Thymus (tissue), 11 donors: ENCODE measurements at regions not wholly inside any gene's neighbourhood (a gene's known extent, or its start where the extent isn't known, plus 50 kb on each side); places are given as distances from the start of the nearest gene placed in this dataset.

ENCODE experiments used
- DNase-seq, 9 donors: peaks; one replicate each; pipeline ENCODE4 v3.0.0-alpha.2; 2013; ENCODE audit warnings: low spot score in 9 of 9, low read depth in 6 of 9, missing footprints in 1 of 9
- H3K27ac ChIP-seq, 2 donors: one replicate each; pipeline ENCODE4 v1.5.1; 2013; ENCODE audit warnings: control low read depth in 1 of 2, low read depth in 1 of 2, low read length in 1 of 2, mild to moderate bottlenecking in 1 of 2, moderate library complexity in 1 of 2
- H3K27me3 ChIP-seq, 2 donors: one replicate each; pipeline ENCODE4 v1.5.1; 2013; ENCODE audit warnings: low read length in 1 of 2; ENCODE audit not compliant: control insufficient read depth in 2 of 2, insufficient read depth in 1 of 2
- H3K36me3 ChIP-seq, 2 donors: one replicate each; pipeline ENCODE4 v1.5.1; 2013; ENCODE audit warnings: low read length in 1 of 2, mild to moderate bottlenecking in 1 of 2, moderate library complexity in 1 of 2; ENCODE audit not compliant: control insufficient read depth in 2 of 2, insufficient read depth in 2 of 2
- H3K4me1 ChIP-seq, 2 donors: one replicate each; pipeline ENCODE4 v1.5.1; 2013; ENCODE audit warnings: low read length in 2 of 2; ENCODE audit not compliant: control insufficient read depth in 2 of 2, insufficient read depth in 2 of 2
- H3K4me3 ChIP-seq, 2 donors: one replicate each; pipeline ENCODE4 v1.5.1; 2013; ENCODE audit warnings: low read length in 2 of 2, control low read depth in 1 of 2, mild to moderate bottlenecking in 1 of 2
- H3K9me3 ChIP-seq, 2 donors: one replicate each; pipeline ENCODE4 v1.5.1; 2013; ENCODE audit warnings: low read length in 1 of 2, mild to moderate bottlenecking in 1 of 2; ENCODE audit not compliant: control insufficient read depth in 2 of 2, insufficient read depth in 1 of 2
- WGBS: extraction: QIAGEN DNeasy Blood & Tissue Kit; methylation state at CpG from one replicate; pipeline ENCODE4 v1.1.7; 2013; 5-methylcytosine and 5-hydroxymethylcytosine counted together
- donor health status: healthy.

DNA sequence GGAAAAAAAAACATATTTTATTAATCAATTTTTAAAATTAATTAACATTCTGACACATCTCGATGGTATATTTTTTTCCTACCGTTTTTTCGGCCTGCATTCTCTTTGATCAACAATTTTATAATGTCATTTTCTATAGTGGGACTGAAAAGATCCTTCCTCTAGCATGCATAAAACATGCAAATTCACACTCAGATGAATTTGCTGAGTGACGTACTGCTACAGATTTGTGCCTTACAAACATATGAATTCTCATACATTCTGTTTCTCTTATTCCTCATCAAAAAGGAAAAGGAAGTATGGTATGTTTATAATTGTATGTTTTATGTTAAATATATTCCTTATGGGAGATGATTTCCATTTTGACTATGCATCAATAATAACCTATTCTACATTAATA is 458.2 kb downstream of the TSHZ3 start:
- H3K4me1 ChIP-seq, result no peaks in the 10 kb centered on the region
- no peaks in the 10 kb centered on the region for H3K27me3 ChIP-seq
- 94% methylated on average over 4 of the region's 4 CpGs for WGBS
- no peak overlapping the region for H3K4me3 ChIP-seq
- no peaks in the 10 kb centered on the region for H3K36me3 ChIP-seq
- no peak overlapping the region for H3K27ac ChIP-seq
- DNase-seq, result no peak
- H3K9me3 ChIP-seq, result no peaks in the 10 kb centered on the region

DNA sequence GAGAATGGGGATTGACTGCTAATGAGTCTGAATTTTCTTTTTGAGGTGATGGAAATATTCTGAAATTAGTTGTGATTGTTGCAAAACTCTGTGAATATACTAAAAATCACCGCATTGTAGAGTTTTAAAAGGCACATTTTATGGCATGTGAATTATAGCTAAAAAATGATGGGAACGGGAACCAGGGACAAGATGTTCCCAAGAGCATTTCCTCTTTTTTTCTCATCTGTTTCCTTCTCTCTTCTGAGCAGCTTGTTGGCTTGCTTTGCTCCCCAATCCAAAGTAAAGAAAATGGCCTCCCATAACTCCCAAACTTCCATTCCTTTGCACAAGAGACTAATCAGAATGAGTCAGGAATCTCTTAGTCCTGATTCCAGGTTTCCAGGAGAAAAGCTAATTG is 459.2 kb downstream of the TSHZ3 start:
- WGBS, result 47% methylated on average over 2 of the region's 2 CpGs
- Histone ChIP-seq H3K9me3 (no peaks in the 10 kb centered on the region), H3K27ac (no peak overlapping the region), H3K27me3 (no peaks in the 10 kb centered on the region), H3K4me1 (no peaks in the 10 kb centered on the region), H3K4me3 (no peak overlapping the region), H3K36me3 (no peaks in the 10 kb centered on the region)
- no peak for DNase-seq

DNA sequence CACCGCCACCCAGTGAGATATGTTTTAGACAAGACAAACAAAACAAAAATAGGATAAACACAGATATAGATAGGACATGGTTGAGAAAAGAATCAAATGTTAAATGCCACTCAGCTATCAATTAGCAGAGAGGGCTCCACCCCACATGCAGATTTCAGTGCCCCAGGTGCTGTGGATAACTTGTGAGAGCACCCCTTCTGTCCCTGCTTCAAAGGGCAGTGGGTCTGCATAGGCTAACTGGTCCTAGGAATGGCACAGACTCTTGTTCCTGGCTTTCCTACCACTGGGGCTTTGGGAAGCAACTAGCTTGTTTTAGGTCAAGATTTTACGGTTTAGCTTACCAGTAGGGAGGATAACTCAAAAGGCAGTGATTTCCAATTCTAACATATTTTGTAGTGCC is 460.3 kb downstream of the TSHZ3 start:
- DNase-seq, result no peak
- Histone ChIP-seq H3K27ac (no peak overlapping the region), H3K4me3 (no peak overlapping the region), H3K36me3 (no peaks in the 10 kb centered on the region), H3K27me3 (no peaks in the 10 kb centered on the region), H3K9me3 (no peaks in the 10 kb centered on the region), H3K4me1 (no peaks in the 10 kb centered on the region)
- WGBS, result 97% methylated on average over 2 of the region's 2 CpGs

DNA sequence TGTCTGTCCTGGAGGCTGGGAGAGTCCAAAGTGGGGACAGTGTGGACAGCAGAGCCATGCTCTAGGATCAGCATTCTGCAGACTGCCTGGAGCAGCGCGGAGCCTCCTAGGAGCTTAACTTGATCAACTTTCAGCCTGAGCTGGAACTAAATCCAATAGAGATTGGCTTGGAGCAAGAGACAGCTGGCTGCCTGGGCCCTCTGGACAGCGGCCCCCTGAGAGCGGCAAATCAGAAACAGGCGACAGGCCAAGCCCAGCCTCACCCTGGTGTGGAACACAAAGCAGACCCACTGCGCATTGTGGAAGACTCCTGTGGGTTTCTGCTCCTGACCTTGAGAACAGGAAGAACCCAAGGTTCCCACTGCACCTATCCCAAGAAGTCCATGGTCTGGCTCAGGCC is 462.2 kb downstream of the TSHZ3 start:
- no peaks in the 10 kb centered on the region for H3K27me3 ChIP-seq
- DNase-seq, result no peak
- no peak overlapping the region for H3K4me3 ChIP-seq
- H3K27ac ChIP-seq, result no peak overlapping the region
- 96% methylated on average over 6 of the region's 6 CpGs for WGBS
- no peaks in the 10 kb centered on the region for H3K9me3 ChIP-seq
- no peaks in the 10 kb centered on the region for H3K36me3 ChIP-seq
- H3K4me1 ChIP-seq, result no peaks in the 10 kb centered on the region

DNA sequence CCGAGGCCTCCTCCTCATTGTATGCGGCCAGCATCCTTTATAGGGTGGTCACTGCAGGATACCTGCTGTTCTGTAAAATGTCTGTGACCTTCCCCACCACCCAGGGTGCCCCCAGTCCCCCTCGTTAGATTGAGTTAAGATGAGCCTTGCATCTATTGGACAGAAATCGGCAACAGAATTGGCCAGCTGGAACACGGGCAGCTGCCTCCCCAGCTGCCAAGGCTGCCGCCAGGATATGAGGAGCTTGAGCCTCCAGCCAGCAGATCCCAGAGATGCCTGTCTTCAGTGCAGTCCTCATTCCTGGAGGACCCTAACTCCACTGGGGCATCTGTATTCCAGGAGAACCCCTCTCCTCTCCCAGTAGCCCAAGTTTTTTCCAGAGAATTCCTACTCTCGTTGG is 463.0 kb downstream of the TSHZ3 start:
- Histone ChIP-seq H3K4me1 (no peaks in the 10 kb centered on the region), H3K4me3 (no peak overlapping the region), H3K9me3 (no peaks in the 10 kb centered on the region), H3K27me3 (no peaks in the 10 kb centered on the region), H3K36me3 (no peaks in the 10 kb centered on the region), H3K27ac (no peak overlapping the region)
- 94% methylated on average over 7 of the region's 7 CpGs for WGBS
- no peak for DNase-seq

DNA sequence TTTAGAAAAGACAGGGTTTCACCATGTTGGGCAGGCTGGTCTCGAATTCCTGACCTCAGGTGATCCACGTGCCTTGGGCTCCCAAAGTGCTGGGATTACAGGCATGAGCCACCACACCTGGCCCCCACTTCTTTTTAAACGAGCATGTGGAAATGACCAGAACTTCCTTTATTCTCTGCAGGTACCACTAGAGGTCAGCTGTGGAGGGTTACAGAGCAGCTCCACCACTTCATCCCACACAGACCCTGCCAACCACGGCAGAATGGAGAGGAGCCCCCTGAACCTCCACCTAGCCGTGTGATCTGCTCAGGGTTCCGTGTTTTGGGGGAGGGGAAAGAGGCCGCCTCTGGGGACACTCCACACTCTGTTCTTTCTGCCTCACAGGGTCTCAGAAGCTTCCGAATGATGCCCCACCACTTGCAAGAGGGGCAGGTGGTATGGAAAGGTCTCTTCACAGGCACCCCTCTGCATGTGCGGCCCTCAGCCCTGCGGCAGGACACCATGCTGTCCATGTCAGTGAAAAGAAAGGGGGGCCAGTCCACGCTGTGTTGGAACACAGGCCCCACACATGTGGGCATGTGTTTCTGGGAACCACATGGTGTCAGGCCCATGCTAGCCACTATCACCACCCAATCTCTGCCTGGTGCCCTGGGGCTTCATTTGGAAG is 465.0 kb downstream of the TSHZ3 start:
- no peak for DNase-seq
- H3K9me3 ChIP-seq, result no peaks in the 10 kb centered on the region
- no peak overlapping the region for H3K27ac ChIP-seq
- H3K4me1 ChIP-seq, result no peaks in the 10 kb centered on the region
- no peaks in the 10 kb centered on the region for H3K27me3 ChIP-seq
- H3K36me3 ChIP-seq, result no peaks in the 10 kb centered on the region
- H3K4me3 ChIP-seq, result no peak overlapping the region
- WGBS, result 92% methylated on average over 11 of the region's 11 CpGs

DNA sequence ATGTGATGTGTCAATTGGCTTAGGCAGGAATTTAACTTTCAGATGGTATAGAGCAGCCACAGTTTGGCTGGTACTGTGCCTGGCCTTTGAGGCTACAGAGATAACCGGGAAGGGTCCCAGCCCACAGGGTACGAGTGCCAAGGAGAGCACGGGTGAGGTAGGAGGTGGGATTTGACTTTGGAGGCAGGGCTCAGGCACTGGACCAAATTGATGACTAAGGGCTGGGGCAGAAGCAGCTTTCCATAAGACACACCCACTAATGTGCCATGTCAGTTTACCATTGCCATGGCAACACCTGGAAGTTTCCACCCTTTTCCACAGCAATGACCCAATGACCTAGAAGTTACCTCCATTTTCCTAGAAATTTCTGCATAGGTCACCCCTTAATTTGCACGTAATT is 466.2 kb downstream of the TSHZ3 start:
- Histone ChIP-seq H3K9me3 (no peaks in the 10 kb centered on the region), H3K4me1 (no peaks in the 10 kb centered on the region), H3K27ac (no peak overlapping the region), H3K36me3 (no peaks in the 10 kb centered on the region), H3K27me3 (no peaks in the 10 kb centered on the region), H3K4me3 (no peak overlapping the region)
- 93% methylated on average over 4 of the region's 4 CpGs for WGBS
- DNase-seq, result no peak

DNA sequence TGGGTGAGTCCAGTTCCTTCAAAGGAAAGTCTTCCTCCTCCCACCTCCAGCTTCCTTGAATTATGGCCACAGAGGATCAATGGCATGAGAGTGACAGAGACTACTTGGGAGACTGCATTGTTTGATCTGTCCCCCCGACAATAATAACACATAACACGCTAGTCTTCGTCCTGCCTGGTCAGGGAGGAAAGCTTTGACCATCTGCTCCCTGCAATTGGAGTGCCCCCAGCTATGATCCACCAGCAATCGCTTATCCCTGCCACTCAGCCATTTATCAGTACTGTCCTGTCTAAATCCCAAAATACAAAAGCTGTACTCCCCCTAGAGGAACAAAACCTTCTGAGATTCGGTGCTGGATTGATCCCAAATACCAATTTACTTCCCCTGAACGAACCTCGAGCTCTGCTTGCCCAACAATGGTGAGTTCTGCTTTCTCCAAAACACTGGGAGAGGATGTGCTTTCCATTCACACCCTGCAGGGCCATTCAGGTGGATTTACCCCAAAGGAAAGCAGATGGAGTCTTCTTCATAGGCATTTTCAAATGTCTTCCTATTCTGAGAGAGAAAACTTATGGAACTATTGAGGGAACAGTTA is 466.7 kb downstream of the TSHZ3 start:
- Histone ChIP-seq H3K27ac (no peak overlapping the region), H3K27me3 (no peaks in the 10 kb centered on the region), H3K4me1 (no peaks in the 10 kb centered on the region), H3K4me3 (no peak overlapping the region), H3K36me3 (no peaks in the 10 kb centered on the region), H3K9me3 (no peaks in the 10 kb centered on the region)
- 79% methylated on average over 7 of the region's 7 CpGs for WGBS
- DNase-seq, result no peak

DNA sequence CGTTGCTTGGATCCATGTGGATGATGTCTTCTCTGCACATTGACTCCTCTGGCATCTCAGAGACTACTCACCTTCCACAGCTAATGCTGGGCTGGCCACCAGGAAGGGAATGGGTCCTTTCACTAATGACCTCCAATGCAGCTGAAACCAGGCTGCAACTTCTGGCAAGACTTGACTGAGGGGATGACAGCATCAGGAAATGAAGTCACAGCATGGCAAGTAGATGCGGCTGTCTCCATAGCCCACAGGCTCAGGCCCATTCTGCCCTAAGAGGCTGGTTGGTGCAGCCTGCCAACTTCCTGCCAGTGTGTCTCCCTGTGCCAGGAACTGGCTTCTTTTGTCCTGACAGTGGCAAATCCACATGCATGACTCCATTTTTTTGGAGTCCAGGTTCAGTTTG is 467.3 kb downstream of the TSHZ3 start:
- Histone ChIP-seq H3K27me3 (no peaks in the 10 kb centered on the region), H3K4me3 (no peak overlapping the region), H3K9me3 (no peaks in the 10 kb centered on the region), H3K4me1 (no peaks in the 10 kb centered on the region), H3K27ac (no peak overlapping the region), H3K36me3 (no peaks in the 10 kb centered on the region)
- DNase-seq, result no peak
- 90% methylated on average over 2 of the region's 2 CpGs for WGBS
